Peyer's patch (tissue), 4 donors: ENCODE measurements at regions not wholly inside any gene's neighbourhood (a gene's known extent, or its start where the extent isn't known, plus 50 kb on each side); places are given as distances from the start of the nearest gene placed in this dataset.

Experiments used
- DNase-seq, 3 donors: peaks; one replicate each; pipeline ENCODE4 v3.0.0-alpha.2; 2017 to 2019
- H3K27ac ChIP-seq, 4 donors: fragments of 200-600 bp; sonication (generic); one replicate each; pipeline ENCODE4 v1.5.1; 2016 to 2019
- H3K27me3 ChIP-seq, 2 donors: fragments of 200-600 bp; sonication (generic); one replicate each; pipeline ENCODE4 v1.5.1; 2019
- H3K36me3 ChIP-seq, 3 donors: fragments of 200-600 bp; sonication (generic); one replicate each; pipeline ENCODE4 v1.5.1; 2016 to 2019
- H3K4me1 ChIP-seq, 4 donors: fragments of 200-600 bp; sonication (generic); one replicate each; pipeline ENCODE4 v1.5.1; 2016 to 2019
- H3K4me3 ChIP-seq, 4 donors: fragments of 200-600 bp; sonication (generic); 1 replicate in 3 of 4; 2 replicates in 1 of 4; pipeline ENCODE4 v1.5.1; 2016 to 2019; ENCODE audit warnings: mild to moderate bottlenecking in 1 of 4
- H3K9me3 ChIP-seq, 4 donors: fragments of 200-600 bp; sonication (generic); one replicate each; pipeline ENCODE4 v1.5.1; 2016 to 2019; ENCODE audit warnings: mild to moderate bottlenecking in 1 of 4
- CTCF ChIP-seq, 6 experiments: fragments of 450-650 bp in 4 of 6; fragments of 200-600 bp in 2 of 6; sonication (generic) in 1 of 6; IDR thresholded peaks; one replicate each; pipeline ENCODE4 v1.5.1; 2017 to 2019; ENCODE audit warnings: antibody characterized with exemption in 6 of 6, mild to moderate bottlenecking in 3 of 6, moderate library complexity in 1 of 6
- POLR2A ChIP-seq, 2 donors: fragments of 450-650 bp; IDR thresholded peaks; one replicate each; pipeline ENCODE4 v1.5.1; 2017; ENCODE audit warnings: antibody characterized with exemption in 2 of 2, mild to moderate bottlenecking in 2 of 2, moderate library complexity in 2 of 2

DNA sequence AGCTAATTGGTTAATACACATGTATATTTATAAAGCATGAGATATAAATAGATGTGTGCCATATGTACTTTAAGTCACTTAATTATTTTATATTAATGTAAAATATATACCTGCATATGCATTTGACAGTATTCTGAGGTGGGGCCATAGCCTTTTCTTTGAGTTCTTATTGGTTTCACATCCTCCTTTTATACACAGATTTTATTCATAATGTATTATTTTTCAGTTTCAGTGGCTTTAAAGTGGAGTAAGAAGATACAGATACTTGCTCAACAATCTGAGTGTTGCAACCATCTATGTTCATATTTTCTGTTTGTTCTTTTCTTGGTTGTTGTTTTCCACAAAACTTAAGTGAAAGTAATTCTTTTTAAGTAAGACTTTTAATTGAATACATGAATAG is 436.5 kb downstream of the RND3 start:
- no peaks in the 10 kb centered on the region for H3K9me3 ChIP-seq
- H3K36me3 ChIP-seq = no peaks in the 10 kb centered on the region
- DNase-seq = no peak
- TF ChIP-seq POLR2A (IDR thresholded peaks at IDR 0.05) = no peak
- no peak for TF ChIP-seq CTCF (IDR thresholded peaks at IDR 0.05)
- no peaks in the 10 kb centered on the region for H3K27me3 ChIP-seq
- H3K27ac ChIP-seq = no peak overlapping the region
- H3K4me1 ChIP-seq = no peaks in the 10 kb centered on the region
- no peak overlapping the region for H3K4me3 ChIP-seq

DNA sequence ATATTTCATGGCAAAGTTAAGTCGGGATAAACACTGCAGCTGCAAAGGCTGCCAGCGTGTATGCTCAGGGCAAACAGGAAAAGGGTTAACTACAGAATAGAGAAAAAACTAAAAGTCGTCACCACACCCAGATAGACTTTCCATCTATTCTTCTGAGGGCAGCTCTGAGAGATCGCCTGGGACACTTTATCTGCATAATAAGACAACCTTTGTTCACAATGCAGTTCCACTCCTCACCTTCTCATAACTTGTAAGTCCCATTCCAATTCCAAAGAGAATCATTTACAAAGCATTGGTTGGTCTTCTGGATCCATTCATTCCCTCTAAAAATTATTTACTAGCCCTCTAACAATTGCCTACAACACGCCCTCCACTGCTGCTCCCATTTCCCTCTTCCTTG is 437.4 kb downstream of the RND3 start:
- Histone ChIP-seq H3K9me3 (no peaks in the 10 kb centered on the region), H3K4me1 (no peaks in the 10 kb centered on the region), H3K27ac (no peak overlapping the region), H3K27me3 (no peaks in the 10 kb centered on the region), H3K4me3 (no peak overlapping the region), H3K36me3 (no peaks in the 10 kb centered on the region)
- no peak for DNase-seq
- no peak for TF ChIP-seq CTCF (IDR thresholded peaks at IDR 0.05)
- TF ChIP-seq POLR2A (IDR thresholded peaks at IDR 0.05) = no peak

GRCh38 chr2:150047620-150048222 is 439.7 kb downstream of the RND3 start:
- Histone ChIP-seq H3K9me3 (no peaks in the 10 kb centered on the region), H3K36me3 (no peaks in the 10 kb centered on the region), H3K4me1 (no peaks in the 10 kb centered on the region), H3K27me3 (no peaks in the 10 kb centered on the region), H3K27ac (no peak overlapping the region), H3K4me3 (no peak overlapping the region)
- no peak for DNase-seq
- no peak for TF ChIP-seq CTCF (IDR thresholded peaks at IDR 0.05)
- no peak for TF ChIP-seq POLR2A (IDR thresholded peaks at IDR 0.05)

DNA sequence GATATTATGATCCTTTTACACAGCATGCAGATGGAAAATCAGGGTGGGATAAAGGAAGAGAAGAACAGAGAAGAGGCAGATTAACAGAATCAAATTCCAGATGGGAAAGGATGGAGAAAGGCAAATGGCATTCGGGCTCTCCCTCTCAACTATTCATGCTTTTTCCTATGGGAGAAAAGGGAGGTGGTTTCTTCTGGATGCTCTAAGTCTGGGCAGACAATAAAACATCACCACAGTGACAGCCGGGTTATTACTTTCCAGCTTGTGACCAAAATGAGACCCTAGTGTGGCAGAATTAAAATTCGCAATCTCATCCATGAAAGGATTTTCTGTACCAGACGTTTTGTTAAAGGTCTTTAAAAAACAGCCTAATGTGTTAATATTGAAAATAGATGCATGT is 440.7 kb downstream of the RND3 start:
- Histone ChIP-seq H3K27me3 (no peaks in the 10 kb centered on the region), H3K9me3 (no peaks in the 10 kb centered on the region), H3K27ac (no peak overlapping the region), H3K36me3 (no peaks in the 10 kb centered on the region), H3K4me1 (no peaks in the 10 kb centered on the region), H3K4me3 (no peak overlapping the region)
- TF ChIP-seq CTCF (IDR thresholded peaks at IDR 0.05) (no peak), POLR2A (IDR thresholded peaks at IDR 0.05) (no peak)
- DNase-seq = no peak

DNA sequence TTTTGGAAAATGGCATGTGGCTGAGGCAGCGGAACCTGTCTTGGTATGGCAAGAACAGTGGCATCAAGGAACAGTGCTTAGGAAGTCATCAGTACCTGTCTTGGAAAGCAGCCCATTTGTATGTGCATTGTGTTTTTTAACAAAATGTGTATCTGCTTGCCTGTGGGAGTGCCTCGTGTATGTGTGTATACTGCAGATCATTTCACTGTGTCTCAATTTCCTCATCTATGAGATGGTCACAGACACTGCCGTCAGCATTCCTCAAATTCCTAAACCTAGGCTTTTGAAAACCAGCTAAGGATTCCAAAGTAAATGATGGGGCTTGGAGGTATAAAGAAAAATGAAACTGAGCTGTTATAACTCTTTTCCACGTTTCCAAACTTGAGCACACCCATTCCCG is 441.3 kb downstream of the RND3 start:
- DNase-seq = no peak
- no peak for TF ChIP-seq POLR2A (IDR thresholded peaks at IDR 0.05)
- TF ChIP-seq CTCF (IDR thresholded peaks at IDR 0.05) = no peak
- no peaks in the 10 kb centered on the region for H3K4me1 ChIP-seq

GRCh38 chr2:150045601-150046000 is 441.9 kb downstream of the RND3 start:
- Histone ChIP-seq H3K27me3 (no peaks in the 10 kb centered on the region), H3K9me3 (no peaks in the 10 kb centered on the region), H3K36me3 (no peaks in the 10 kb centered on the region), H3K4me3 (no peak overlapping the region), H3K4me1 (no peaks in the 10 kb centered on the region), H3K27ac (no peak overlapping the region)
- TF ChIP-seq POLR2A (IDR thresholded peaks at IDR 0.05) = no peak
- TF ChIP-seq CTCF (IDR thresholded peaks at IDR 0.05) = no peak
- no peak for DNase-seq

More for the DNA sequence above, 441.3 kb downstream of the RND3 start:
- Histone ChIP-seq H3K27ac (no peak overlapping the region), H3K36me3 (no peaks in the 10 kb centered on the region), H3K27me3 (no peaks in the 10 kb centered on the region), H3K9me3 (no peaks in the 10 kb centered on the region), H3K4me3 (no peak overlapping the region)
